Esophagus muscularis mucosa (tissue), 4 donors: ENCODE measurements at regions not wholly inside any gene's neighbourhood (a gene's known extent, or its start where the extent isn't known, plus 50 kb on each side); places are given as distances from the start of the nearest gene placed in this dataset.

ENCODE experiments used
- EP300 ChIP-seq: sonication (generic); formaldehyde crosslinking; IDR thresholded peaks from one replicate; pipeline ENCODE4 v1.6.1; 2017; ENCODE audit warnings: antibody characterized with exemption
- POLR2A ChIP-seq: fragments of 450-650 bp; IDR thresholded peaks from one replicate; pipeline ENCODE4 v1.6.1; 2017; ENCODE audit warnings: antibody characterized with exemption, moderate library complexity, mild to moderate bottlenecking, low read depth
- POLR2AphosphoS5 ChIP-seq, 2 donors: sonication (generic); formaldehyde crosslinking; IDR thresholded peaks; one replicate each; pipeline ENCODE4 v1.6.1; 2017; ENCODE audit warnings: antibody characterized with exemption in 2 of 2
- TF ChIP-seq, protein P1 (sequence below), 3 experiments: fragments of 200-600 bp in 2 of 3; fragments of 450-650 bp in 1 of 3; sonication (generic) in 2 of 3; IDR thresholded peaks; one replicate each; pipeline ENCODE4 v1.5.1; 2017 to 2019; ENCODE audit warnings: antibody characterized with exemption in 3 of 3, mild to moderate bottlenecking in 2 of 3, moderate library complexity in 1 of 3

DNA sequence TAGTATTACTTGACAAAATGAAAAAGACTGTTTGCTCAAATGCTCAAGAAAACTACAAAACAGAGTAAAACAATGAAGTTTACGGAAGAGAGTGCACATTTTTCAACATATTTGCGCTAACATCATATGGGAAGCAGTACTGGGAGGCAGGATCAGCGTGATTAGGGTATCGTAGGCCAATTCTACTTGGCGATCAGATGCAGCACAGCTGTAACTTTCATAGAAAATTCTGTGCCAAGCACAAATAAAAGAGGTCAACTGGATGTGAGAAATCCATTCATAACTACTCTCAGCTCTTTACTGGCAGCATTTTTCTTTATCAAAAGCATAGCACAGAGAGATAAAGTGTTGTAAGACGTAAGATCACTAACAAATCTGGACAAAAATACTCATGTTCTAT lies 1196.3 kb upstream of the GBE1 start:
- TF ChIP-seq, protein P1, sequence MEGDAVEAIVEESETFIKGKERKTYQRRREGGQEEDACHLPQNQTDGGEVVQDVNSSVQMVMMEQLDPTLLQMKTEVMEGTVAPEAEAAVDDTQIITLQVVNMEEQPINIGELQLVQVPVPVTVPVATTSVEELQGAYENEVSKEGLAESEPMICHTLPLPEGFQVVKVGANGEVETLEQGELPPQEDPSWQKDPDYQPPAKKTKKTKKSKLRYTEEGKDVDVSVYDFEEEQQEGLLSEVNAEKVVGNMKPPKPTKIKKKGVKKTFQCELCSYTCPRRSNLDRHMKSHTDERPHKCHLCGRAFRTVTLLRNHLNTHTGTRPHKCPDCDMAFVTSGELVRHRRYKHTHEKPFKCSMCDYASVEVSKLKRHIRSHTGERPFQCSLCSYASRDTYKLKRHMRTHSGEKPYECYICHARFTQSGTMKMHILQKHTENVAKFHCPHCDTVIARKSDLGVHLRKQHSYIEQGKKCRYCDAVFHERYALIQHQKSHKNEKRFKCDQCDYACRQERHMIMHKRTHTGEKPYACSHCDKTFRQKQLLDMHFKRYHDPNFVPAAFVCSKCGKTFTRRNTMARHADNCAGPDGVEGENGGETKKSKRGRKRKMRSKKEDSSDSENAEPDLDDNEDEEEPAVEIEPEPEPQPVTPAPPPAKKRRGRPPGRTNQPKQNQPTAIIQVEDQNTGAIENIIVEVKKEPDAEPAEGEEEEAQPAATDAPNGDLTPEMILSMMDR (IDR thresholded peaks at IDR 0.05), result no peak
- TF ChIP-seq POLR2A (no peak), EP300 (no peak), POLR2AphosphoS5 (IDR thresholded peaks at IDR 0.05) (no peak)
